ENCODE measurements at regions not wholly inside any gene's neighbourhood (a gene's known extent, or its start where the extent isn't known, plus 50 kb on each side); places are given as distances from the start of the nearest gene placed in this dataset.
"Not testable (repeated sequence)": the region's sequence is repeated elsewhere in the genome, so short reads cannot be mapped to it uniquely, and the experiment has no call there.

DNA sequence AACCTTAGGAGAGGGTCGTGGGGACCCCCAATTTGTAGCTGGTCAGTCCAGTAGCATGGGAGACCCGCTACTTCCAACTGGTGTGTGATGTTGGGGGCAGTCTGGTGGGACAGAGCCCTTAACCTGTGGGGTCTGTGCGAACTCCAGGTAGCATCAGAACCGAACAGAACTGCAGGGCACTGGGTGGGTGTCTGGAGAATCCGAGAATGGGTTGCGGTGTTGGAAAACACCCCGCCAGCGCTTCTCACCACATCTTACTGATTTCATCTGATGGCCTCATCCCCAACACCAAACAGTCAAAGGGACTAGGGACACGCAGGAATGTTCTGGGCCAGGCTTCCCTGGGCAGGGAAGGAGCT is 89.3 kb downstream of the KCNJ18 start:
- DNase-seq (ENCODE audit: low spot score) = not testable (repeated sequence)

- peak; percentile 0 for DNase-seq (ENCODE audit: low spot score)
Observed at GRCh38 chr17:21782107-21782506, 89.8 kb downstream of the KCNJ18 start.

GRCh38 chr17:21782604-21783003 is 90.3 kb downstream of the KCNJ18 start:
- peak; percentile 0 for DNase-seq (ENCODE audit: low spot score)

GRCh38 chr17:21783017-21783416 is 90.7 kb downstream of the KCNJ18 start:
- peak; percentile 0 for DNase-seq (ENCODE audit: low spot score)

GRCh38 chr17:21814272-21814671 is 121.9 kb downstream of the KCNJ18 start:
- not testable (repeated sequence) for DNase-seq (ENCODE audit: low spot score)

DNA sequence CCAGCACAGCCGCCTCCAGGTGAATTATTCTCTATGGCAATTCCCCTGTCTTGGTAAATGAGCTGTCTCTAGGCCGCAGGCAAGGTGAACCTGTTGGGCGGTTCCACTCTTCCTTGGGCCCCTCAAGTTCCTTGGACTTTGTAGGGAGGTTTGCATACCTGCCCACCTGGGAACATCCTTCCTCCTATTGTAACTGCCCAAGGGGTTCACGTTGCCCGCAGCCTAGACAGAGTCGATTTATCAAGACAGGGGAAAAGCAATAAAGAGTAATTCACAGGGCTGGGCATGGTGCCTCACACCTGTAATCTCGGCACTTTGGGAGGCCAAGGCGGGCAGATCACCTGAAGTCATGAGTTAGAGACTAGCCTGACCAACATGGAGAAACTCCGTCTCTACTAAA is 122.5 kb downstream of the KCNJ18 start:
- DNase-seq (ENCODE audit: low spot score) = no peak

DNA sequence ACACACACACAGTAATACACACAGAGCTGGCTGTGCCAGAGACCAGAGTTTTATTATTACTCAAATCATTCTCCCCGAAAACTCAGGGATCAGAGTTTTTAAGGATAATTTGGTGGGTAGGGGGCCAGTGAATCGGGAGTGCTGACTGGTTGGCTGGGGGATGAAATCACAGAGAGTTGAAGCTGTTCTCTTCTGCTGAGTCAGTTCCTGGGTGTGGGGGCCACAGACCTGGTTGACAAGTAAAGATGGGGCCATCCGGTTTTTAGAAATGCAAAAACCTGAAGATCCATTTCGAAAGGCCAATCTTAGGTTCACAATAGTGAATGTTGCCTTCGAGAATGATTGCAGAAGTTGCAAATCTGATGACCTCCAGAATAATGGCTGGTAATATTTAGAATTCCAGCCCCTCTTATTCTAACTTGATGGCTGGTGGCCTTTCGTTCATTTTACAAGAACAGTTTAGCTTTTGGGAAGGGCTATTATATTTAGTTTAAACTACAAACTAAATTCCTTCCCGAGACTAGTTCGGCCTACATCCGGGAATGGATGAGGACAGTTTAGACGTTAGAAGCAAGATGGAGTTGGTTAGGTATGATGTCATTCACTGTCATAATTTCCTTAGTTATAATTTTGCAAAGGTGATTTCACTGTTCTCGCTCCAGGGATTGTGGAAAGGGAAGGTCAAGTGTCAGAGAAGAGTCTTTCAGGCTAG is 123.2 kb downstream of the KCNJ18 start:
- DNase-seq (ENCODE audit: low spot score) = no peak

- DNase-seq (ENCODE audit: low spot score) = no peak
Observed at GRCh38 chr17:21816592-21817567, 124.6 kb downstream of the KCNJ18 start.

GRCh38 chr17:21817791-21818364 is 125.6 kb downstream of the KCNJ18 start:
- no peak for DNase-seq (ENCODE audit: low spot score)

- no peak for DNase-seq (ENCODE audit: low spot score)
Observed at GRCh38 chr17:21823090-21823489, 130.8 kb downstream of the KCNJ18 start.

DNA sequence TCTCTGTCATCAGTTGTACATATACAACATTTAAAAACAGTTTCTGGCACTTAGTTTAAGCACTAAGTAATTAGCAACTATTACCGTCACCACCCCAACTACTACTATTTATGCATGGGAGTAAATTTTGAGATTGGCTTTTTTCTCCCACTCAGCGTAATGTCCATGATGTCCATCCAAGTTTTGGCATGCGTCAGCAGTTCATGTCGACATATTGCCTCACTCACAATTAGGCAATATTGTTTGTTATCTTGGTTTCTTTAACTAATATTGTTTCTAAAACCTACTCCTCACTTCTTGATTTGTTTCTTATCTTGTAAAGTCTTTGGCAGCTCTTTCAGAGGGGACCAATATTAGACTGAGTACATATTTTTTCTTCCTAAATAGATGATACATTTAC is 131.3 kb downstream of the KCNJ18 start:
- DNase-seq (ENCODE audit: low spot score) = no peak

DNA sequence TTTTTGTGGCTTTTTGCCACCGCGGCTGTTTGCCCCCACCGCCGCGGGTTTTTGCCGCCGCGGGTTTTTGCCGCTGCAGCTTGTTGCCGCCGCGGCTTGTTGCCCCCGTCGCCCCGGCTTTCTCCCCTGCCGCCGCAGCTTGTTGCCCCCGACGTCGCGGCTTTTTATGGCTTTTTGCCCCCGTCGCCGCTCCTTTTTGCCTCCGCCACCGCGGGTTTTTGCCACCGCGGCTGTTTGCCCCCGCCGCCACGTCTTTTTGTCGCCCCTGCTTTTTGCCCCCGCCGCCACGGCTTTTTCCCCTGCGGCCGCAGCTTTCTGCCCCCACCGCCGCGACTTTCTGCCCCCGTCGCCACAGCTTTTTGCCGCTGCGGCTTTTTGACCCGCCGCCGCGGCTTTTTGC is 149.5 kb downstream of the KCNJ18 start:
- no peak for DNase-seq (ENCODE audit: low spot score)

- DNase-seq (ENCODE audit: low spot score) = no peak
Observed at GRCh38 chr17:21842332-21843317, 150.3 kb downstream of the KCNJ18 start.

DNA sequence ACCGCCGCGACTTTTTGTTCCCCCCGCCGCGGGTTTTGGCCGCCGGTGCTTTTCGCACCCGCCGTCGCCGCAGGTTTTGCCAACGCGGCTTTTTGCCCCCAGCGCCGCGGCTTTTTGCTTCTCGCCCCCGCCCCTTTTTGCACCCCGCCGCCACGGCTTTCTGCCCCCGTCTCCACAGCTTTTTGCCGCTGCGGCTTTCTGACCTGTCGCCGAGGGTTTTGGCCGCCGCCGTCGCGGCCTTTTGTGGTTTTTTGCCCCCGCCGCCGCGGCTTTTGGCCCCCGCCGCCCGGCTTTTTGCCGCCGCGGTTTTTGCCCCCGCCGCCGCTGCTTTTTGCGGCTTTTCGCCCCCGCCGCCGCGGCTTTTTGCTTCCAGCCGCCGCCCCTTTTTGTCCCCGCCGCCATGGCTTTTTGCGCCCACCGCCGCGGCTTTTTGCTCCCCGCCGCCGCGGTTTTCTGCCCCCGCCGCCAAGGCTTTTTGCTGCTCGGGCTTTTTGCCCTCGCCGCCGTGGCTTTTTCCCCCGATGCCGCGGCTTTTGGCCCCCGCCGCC is 151.1 kb downstream of the KCNJ18 start:
- no peak for DNase-seq (ENCODE audit: low spot score)

- no peak for DNase-seq (ENCODE audit: low spot score)
Observed at GRCh38 chr17:21843951-21844590, 151.7 kb downstream of the KCNJ18 start.

- not testable (repeated sequence) for DNase-seq (ENCODE audit: low spot score)
Observed at GRCh38 chr17:21848510-21848909, 156.2 kb downstream of the KCNJ18 start.

- not testable (repeated sequence) for DNase-seq (ENCODE audit: low spot score)
Observed at GRCh38 chr17:21849030-21849429, 156.7 kb downstream of the KCNJ18 start.

DNA sequence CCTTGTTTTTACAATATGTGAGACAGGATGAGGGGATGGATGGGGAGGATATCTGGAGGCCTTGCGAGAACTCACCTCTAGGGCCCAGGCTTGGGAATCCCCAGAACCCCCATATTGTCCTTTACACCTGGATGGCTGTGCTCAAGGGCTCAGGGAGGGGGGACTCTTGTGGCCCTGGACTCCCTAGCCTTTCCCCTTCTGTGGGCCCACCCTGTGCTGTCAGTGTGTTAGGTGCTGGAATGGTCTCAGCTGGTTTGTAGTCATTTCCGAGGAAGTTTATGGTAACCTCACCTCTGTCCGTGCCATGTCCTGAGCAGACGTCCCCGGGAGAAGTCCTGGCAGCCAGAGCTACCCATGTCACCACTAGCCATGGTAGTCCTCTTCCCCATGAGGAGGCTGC is 158.3 kb downstream of the KCNJ18 start:
- DNase-seq (ENCODE audit: low spot score) = not testable (repeated sequence)
